ENCODE measurements at regions not wholly inside any gene's neighbourhood (a gene's known extent, or its start where the extent isn't known, plus 50 kb on each side); places are given as distances from the start of the nearest gene placed in this dataset.

DNA sequence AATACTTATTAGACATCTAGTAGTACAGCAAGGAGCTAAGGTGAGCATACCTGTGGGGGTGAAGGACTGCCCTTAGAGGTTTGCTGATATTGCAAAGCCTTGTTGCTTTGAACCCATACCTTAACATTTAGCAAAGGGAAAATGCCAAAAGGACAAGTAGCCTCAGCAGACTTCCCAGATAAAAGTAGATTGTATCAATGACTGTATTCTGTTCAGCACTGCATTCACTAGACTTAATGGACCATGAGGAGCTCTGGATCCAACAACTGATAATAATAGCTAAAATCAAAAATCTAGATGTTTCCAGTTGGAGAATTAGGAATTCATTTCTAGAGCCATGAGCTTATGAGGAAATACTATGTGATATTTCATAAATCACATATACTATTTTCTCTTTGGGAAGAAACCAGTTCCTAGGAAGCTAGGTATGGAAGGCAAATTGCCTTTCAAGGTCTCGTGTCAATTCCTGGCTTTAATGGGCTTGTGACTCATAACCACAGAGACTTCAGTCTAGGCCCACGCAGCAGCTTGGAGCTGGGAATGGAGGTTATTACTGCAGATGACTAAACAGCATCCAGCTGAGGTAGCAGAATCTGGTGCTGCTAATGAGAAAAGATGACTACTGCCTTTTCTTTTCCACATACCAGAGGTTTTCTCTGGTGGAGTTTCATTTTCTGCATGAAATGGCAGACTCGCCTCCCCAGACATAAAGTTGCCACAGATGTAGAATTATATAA is 191.2 kb upstream of the NABP1 start:
- H3K4me3 Mint-ChIP-seq = no peak overlapping the region
- H3K9me3 Mint-ChIP-seq = peaks cover 23% of the 10 kb centered on the region
- peaks cover 4% of the 10 kb centered on the region for H3K27me3 Mint-ChIP-seq (ENCODE audit: low read depth)
- no peak overlapping the region for H3K27ac Mint-ChIP-seq
- H3K36me3 Mint-ChIP-seq (ENCODE audit: low read depth) = no peaks in the 10 kb centered on the region
- no peaks in the 10 kb centered on the region for H3K4me1 Mint-ChIP-seq
- TF ChIP-seq CTCF (IDR thresholded peaks at IDR 0.05; ENCODE audit: unreplicated experiment in 3 of 3) = no peak

DNA sequence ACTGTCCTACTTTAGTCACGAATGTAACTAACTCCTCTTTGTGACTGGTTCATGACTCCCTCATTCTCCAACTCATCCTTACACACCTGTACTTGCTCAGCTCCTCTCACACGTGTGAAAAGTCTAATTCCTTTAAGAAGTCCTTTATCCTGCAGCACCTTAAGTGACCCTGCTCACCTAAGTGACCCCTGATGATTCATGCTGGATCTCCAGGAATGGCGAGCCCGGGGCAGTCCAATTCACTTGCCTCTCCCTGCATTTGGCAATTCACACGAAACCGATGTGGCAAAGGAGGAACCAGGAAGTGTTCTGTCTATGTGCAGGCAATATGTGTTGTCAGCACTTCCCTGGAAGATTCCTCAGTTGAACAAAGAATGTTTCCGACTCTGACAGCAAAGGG is 189.8 kb upstream of the NABP1 start:
- no peak overlapping the region for H3K27ac Mint-ChIP-seq
- no peak overlapping the region for H3K4me3 Mint-ChIP-seq
- TF ChIP-seq CTCF (IDR thresholded peaks at IDR 0.05; ENCODE audit: unreplicated experiment in 3 of 3) = no peak
- H3K27me3 Mint-ChIP-seq (ENCODE audit: low read depth) = no peaks in the 10 kb centered on the region
- H3K4me1 Mint-ChIP-seq = no peaks in the 10 kb centered on the region
- no peaks in the 10 kb centered on the region for H3K36me3 Mint-ChIP-seq (ENCODE audit: low read depth)
- peaks cover 12% of the 10 kb centered on the region for H3K9me3 Mint-ChIP-seq

DNA sequence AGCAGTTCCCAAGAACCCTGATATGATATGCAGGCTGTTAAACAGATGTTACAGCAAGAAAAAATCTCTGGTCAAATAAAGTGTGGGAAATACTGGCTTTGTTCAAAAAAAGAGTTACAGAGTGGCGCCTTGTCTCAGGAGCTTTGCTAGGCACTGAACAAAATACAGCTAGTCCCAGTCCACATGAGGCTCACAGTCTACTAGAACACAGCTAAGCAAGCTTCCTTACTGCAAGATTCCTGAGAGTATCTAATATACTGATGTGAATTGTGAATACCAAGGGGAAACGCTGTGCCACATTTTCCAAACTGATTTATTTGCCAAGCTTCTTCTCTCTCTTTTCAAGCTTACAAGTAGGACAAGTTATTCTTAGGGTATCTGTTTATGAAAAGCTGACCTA is 188.8 kb upstream of the NABP1 start:
- Mint-ChIP-seq H3K4me1 (no peaks in the 10 kb centered on the region), H3K27ac (no peak overlapping the region), H3K9me3 (peaks cover 9% of the 10 kb centered on the region), H3K27me3 (ENCODE audit: low read depth) (no peaks in the 10 kb centered on the region), H3K4me3 (no peak overlapping the region), H3K36me3 (ENCODE audit: low read depth) (no peaks in the 10 kb centered on the region)
- no peak for TF ChIP-seq CTCF (IDR thresholded peaks at IDR 0.05; ENCODE audit: unreplicated experiment in 3 of 3)

GRCh38 chr2:191496838-191497237 is 181.1 kb upstream of the NABP1 start:
- peaks cover 8% of the 10 kb centered on the region for H3K9me3 Mint-ChIP-seq
- H3K27me3 Mint-ChIP-seq (ENCODE audit: low read depth) = no peaks in the 10 kb centered on the region
- H3K4me1 Mint-ChIP-seq = peaks cover 26% of the 10 kb centered on the region
- H3K27ac Mint-ChIP-seq = no peak overlapping the region
- H3K36me3 Mint-ChIP-seq (ENCODE audit: low read depth) = no peaks in the 10 kb centered on the region
- no peak overlapping the region for H3K4me3 Mint-ChIP-seq
- no peak for TF ChIP-seq CTCF (IDR thresholded peaks at IDR 0.05; ENCODE audit: unreplicated experiment in 3 of 3)

- TF ChIP-seq CTCF (IDR thresholded peaks at IDR 0.05; ENCODE audit: unreplicated experiment in 3 of 3) = no peak
- H3K36me3 Mint-ChIP-seq (ENCODE audit: low read depth) = no peaks in the 10 kb centered on the region
- H3K9me3 Mint-ChIP-seq = peaks cover 8% of the 10 kb centered on the region
- peaks cover 26% of the 10 kb centered on the region for H3K4me1 Mint-ChIP-seq
- H3K27me3 Mint-ChIP-seq (ENCODE audit: low read depth) = no peaks in the 10 kb centered on the region
- no peak overlapping the region for H3K27ac Mint-ChIP-seq
- H3K4me3 Mint-ChIP-seq = no peak overlapping the region
These were observed 180.1 kb upstream of the NABP1 start for GRCh38 chr2:191497822-191498221.

- Mint-ChIP-seq H3K27ac (no peak overlapping the region), H3K36me3 (ENCODE audit: low read depth) (no peaks in the 10 kb centered on the region), H3K9me3 (peaks cover 5% of the 10 kb centered on the region), H3K4me1 (peaks cover 26% of the 10 kb centered on the region), H3K4me3 (no peak overlapping the region), H3K27me3 (ENCODE audit: low read depth) (no peaks in the 10 kb centered on the region)
- TF ChIP-seq CTCF (IDR thresholded peaks at IDR 0.05; ENCODE audit: unreplicated experiment in 3 of 3) = no peak
These were observed 178.9 kb upstream of the NABP1 start for GRCh38 chr2:191499050-191499449.

Data from nephron (organoid).